ENCODE measurements at regions not wholly inside any gene's neighbourhood (a gene's known extent, or its start where the extent isn't known, plus 50 kb on each side); places are given as distances from the start of the nearest gene placed in this dataset.

- TF ChIP-seq CHD7 (IDR thresholded peaks at IDR 0.05; ENCODE audit: insufficient replicate concordance, low read length) (no peak), HDAC6 (IDR thresholded peaks at IDR 0.05; ENCODE audit: low read depth, low read length) (no peak), CEBPB (IDR thresholded peaks at IDR 0.05; ENCODE audit: low read depth, low read length) (no peak), ZNF274 (IDR thresholded peaks at IDR 0.05; ENCODE audit: borderline replicate concordance, extremely low read depth, low read length) (no peak), FOSL1 (IDR thresholded peaks at IDR 0.05; ENCODE audit: insufficient read depth, low read depth, low read length) (no peak), JUN (IDR thresholded peaks at IDR 0.05; ENCODE audit: low read depth, low read length) (no peak), NANOG (IDR thresholded peaks at IDR 0.05; ENCODE audit: insufficient read depth, low read depth, low read length, poor library complexity, severe bottlenecking) (no peak), EP300 (IDR thresholded peaks at IDR 0.05; ENCODE audit: borderline replicate concordance in 1 of 2, low read depth in 2 of 2, low read length in 2 of 2) (no peak), KDM5A (IDR thresholded peaks at IDR 0.05; ENCODE audit: low read length) (no peak), KDM1A (IDR thresholded peaks at IDR 0.05; ENCODE audit: borderline replicate concordance, low read length) (no peak), MAFK (IDR thresholded peaks at IDR 0.05; ENCODE audit: low read depth, low read length) (no peak)
Observed at GRCh38 chr11:19359221-19360000, 118.7 kb upstream of the E2F8 start (continued).
